ENCODE measurements at regions not wholly inside any gene's neighbourhood (a gene's known extent, or its start where the extent isn't known, plus 50 kb on each side); places are given as distances from the start of the nearest gene placed in this dataset.

DNA sequence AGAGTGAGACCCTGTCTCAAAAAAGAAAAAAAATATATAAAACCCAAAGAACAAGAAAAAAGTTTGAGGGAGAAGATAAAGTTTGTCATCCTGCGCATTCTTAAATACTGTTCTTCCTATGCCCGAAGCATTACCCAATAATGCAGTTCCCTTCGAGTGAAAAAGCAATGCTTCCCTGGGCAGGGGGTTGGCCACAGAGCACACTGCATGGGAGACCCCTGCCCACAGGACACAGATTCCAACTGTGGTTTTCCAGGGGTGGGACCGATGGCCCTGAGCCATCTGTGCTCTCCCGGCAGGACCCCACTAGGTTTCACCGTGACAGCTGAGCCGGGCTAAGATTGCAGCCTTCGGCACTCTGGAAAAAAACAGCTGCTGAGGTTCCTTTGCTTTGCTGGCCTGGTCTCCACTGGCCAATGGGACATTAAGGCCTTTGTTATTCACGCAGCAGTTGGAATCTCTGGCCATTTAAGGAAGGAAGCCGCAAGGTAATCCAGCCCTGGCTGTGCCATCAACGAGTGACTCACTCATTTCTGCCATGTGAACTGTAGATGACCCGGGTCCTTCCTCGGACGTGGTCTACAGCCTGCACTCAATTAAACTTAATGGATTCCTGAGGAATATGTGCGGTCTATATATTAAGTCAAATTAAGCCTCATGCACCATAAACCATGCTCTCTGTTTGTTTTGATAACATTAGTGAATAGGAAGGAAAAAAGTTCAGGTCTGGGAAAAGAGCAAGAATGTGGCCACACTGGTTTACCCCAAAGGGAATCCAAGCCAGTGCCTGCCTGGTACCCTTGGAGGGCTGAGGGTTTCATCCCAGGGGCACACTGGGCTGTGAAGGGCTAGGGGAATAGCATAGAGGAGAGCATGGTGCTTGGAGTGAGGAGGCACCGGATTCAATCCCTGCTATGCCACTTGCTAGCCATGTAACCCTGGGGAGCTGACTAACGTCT lies 163.2 kb downstream of the ZBTB18 start:
- H3K4me3 ChIP-seq (ENCODE audit: low read depth, low read length): no peak overlapping the region
- H3K9me3 Mint-ChIP-seq (ENCODE audit: unreplicated experiment): no peaks in the 10 kb centered on the region
- no peaks in the 10 kb centered on the region for H3K36me3 ChIP-seq (ENCODE audit: control insufficient read depth, insufficient read depth, low read length)
- H3K4me1 ChIP-seq: no peaks in the 10 kb centered on the region
- DNase-seq: no peak
- TF ChIP-seq, protein P1, sequence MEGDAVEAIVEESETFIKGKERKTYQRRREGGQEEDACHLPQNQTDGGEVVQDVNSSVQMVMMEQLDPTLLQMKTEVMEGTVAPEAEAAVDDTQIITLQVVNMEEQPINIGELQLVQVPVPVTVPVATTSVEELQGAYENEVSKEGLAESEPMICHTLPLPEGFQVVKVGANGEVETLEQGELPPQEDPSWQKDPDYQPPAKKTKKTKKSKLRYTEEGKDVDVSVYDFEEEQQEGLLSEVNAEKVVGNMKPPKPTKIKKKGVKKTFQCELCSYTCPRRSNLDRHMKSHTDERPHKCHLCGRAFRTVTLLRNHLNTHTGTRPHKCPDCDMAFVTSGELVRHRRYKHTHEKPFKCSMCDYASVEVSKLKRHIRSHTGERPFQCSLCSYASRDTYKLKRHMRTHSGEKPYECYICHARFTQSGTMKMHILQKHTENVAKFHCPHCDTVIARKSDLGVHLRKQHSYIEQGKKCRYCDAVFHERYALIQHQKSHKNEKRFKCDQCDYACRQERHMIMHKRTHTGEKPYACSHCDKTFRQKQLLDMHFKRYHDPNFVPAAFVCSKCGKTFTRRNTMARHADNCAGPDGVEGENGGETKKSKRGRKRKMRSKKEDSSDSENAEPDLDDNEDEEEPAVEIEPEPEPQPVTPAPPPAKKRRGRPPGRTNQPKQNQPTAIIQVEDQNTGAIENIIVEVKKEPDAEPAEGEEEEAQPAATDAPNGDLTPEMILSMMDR (IDR thresholded peaks at IDR 0.05; ENCODE audit: insufficient read depth in 1 of 2, low read depth in 1 of 2, low read length in 1 of 2, severe bottlenecking in 1 of 2, unreplicated experiment in 1 of 2): no peak
- no peaks in the 10 kb centered on the region for H3K9me3 ChIP-seq
- no peaks in the 10 kb centered on the region for H3K27me3 ChIP-seq (replicated peaks; ENCODE audit: control insufficient read depth, insufficient read depth, low read length)
- H3K4me1 Mint-ChIP-seq (ENCODE audit: low read depth, unreplicated experiment): no peaks in the 10 kb centered on the region
- POLR2A ChIA-PET: no interaction called here
- no peaks in the 10 kb centered on the region for H3K27me3 Mint-ChIP-seq (ENCODE audit: insufficient read depth, unreplicated experiment)
- H3K27ac Mint-ChIP-seq (ENCODE audit: unreplicated experiment): no peak overlapping the region
- CTCF ChIA-PET: no interaction called here
- no TSS peak for BruUV-seq (replicated peaks)
- H3K4me3 Mint-ChIP-seq (ENCODE audit: unreplicated experiment): no peak overlapping the region
- no peaks in the 10 kb centered on the region for H3K36me3 Mint-ChIP-seq (ENCODE audit: insufficient read depth, unreplicated experiment)
- intact Hi-C loops (cut with micrococcal nuclease; ENCODE audit: unreplicated experiment): no loop called here

DNA sequence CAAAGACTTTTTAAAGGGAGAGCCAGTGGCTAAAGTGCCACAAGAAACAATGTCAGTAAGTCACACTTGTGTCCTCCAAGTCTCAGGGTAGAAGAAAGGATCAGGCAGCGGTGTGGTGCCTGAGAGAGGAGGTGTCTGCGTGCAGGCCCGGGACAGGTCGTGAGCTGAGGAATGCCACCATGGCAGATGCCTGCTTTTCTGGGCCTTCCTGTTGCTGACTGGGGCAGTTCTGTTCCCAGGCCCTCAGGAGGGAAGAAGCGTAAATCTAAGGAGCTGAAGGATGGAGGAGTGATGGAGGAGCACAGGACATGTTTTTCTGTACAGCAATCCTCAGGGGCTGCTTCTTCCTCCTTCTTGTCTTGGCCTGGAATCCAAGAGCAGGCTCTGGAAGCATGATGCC lies 165.8 kb downstream of the ZBTB18 start:
- H3K9me3 Mint-ChIP-seq (ENCODE audit: unreplicated experiment): no peaks in the 10 kb centered on the region
- intact Hi-C loops (cut with micrococcal nuclease; ENCODE audit: unreplicated experiment): no loop called here
- Histone ChIP-seq H3K4me3 (ENCODE audit: low read depth, low read length) (no peak overlapping the region), H3K9me3 (no peaks in the 10 kb centered on the region), H3K36me3 (ENCODE audit: control insufficient read depth, insufficient read depth, low read length) (no peaks in the 10 kb centered on the region), H3K4me1 (no peaks in the 10 kb centered on the region), H3K27me3 (replicated peaks; ENCODE audit: control insufficient read depth, insufficient read depth, low read length) (no peaks in the 10 kb centered on the region)
- TF ChIP-seq, protein P1 (IDR thresholded peaks at IDR 0.05; ENCODE audit: insufficient read depth in 1 of 2, low read depth in 1 of 2, low read length in 1 of 2, severe bottlenecking in 1 of 2, unreplicated experiment in 1 of 2): no peak
- no TSS peak for BruUV-seq (replicated peaks)
- peaks cover 3% of the 10 kb centered on the region for H3K27me3 Mint-ChIP-seq (ENCODE audit: insufficient read depth, unreplicated experiment)
- H3K4me3 Mint-ChIP-seq (ENCODE audit: unreplicated experiment): no peak overlapping the region
- no peak overlapping the region for H3K27ac Mint-ChIP-seq (ENCODE audit: unreplicated experiment)
- no peaks in the 10 kb centered on the region for H3K4me1 Mint-ChIP-seq (ENCODE audit: low read depth, unreplicated experiment)
- CTCF ChIA-PET: no interaction called here
- DNase-seq: no peak
- H3K36me3 Mint-ChIP-seq (ENCODE audit: insufficient read depth, unreplicated experiment): no peaks in the 10 kb centered on the region
- POLR2A ChIA-PET: interaction anchor here (0.7 kb wide), 1 partner anchor 15 kb away, joined by 3 read pairs; no protein-coding TSS in a partner anchor

DNA sequence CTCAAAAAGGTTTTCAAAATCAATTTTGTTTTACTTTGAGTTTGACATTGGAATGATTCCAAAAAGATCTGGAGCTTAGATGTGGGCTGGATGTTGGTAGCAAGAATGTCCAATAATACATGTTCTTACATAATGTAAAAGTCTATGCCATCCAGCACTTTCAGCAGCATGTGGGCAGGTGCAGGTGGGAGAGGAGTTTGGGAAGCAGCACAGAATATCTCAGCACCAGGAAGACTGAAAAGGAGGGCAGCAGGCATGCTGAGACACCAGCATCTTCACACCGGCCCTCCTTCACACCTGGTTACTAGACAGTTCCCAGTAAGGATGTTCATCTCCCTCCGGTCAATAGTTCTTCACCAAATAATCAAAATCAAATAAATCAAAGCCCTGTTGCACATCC lies 166.6 kb downstream of the ZBTB18 start:
- Histone ChIP-seq H3K27me3 (replicated peaks; ENCODE audit: control insufficient read depth, insufficient read depth, low read length) (no peaks in the 10 kb centered on the region), H3K36me3 (ENCODE audit: control insufficient read depth, insufficient read depth, low read length) (no peaks in the 10 kb centered on the region), H3K9me3 (no peaks in the 10 kb centered on the region), H3K4me3 (ENCODE audit: low read depth, low read length) (no peak overlapping the region), H3K4me1 (no peaks in the 10 kb centered on the region)
- ChIA-PET POLR2A (no interaction called here), CTCF (no interaction called here)
- Mint-ChIP-seq H3K4me3 (ENCODE audit: unreplicated experiment) (no peak overlapping the region), H3K4me1 (ENCODE audit: low read depth, unreplicated experiment) (no peaks in the 10 kb centered on the region), H3K27me3 (ENCODE audit: insufficient read depth, unreplicated experiment) (peaks cover 3% of the 10 kb centered on the region), H3K27ac (ENCODE audit: unreplicated experiment) (no peak overlapping the region), H3K9me3 (ENCODE audit: unreplicated experiment) (no peaks in the 10 kb centered on the region), H3K36me3 (ENCODE audit: insufficient read depth, unreplicated experiment) (no peaks in the 10 kb centered on the region)
- no peak for DNase-seq
- TF ChIP-seq, protein P1 (IDR thresholded peaks at IDR 0.05; ENCODE audit: insufficient read depth in 1 of 2, low read depth in 1 of 2, low read length in 1 of 2, severe bottlenecking in 1 of 2, unreplicated experiment in 1 of 2): no peak
- intact Hi-C loops (cut with micrococcal nuclease; ENCODE audit: unreplicated experiment): no loop called here
- no TSS peak for BruUV-seq (replicated peaks)

Data from Caco-2 (cell line).